ENCODE measurements at regions not wholly inside any gene's neighbourhood (a gene's known extent, or its start where the extent isn't known, plus 50 kb on each side); places are given as distances from the start of the nearest gene placed in this dataset.

- TF ChIP-seq CTCF (IDR thresholded peaks at IDR 0.05) = no peak
- TF ChIP-seq EP300 (IDR thresholded peaks at IDR 0.05) = no peak
- no peak for TF ChIP-seq POLR2A (IDR thresholded peaks at IDR 0.05)
- TF ChIP-seq POLR2AphosphoS5 (IDR thresholded peaks at IDR 0.05) = no peak
Measured at GRCh38 chr5:51494821-51495220, 111.6 kb downstream of the ISL1 start.

Data from upper lobe of left lung (tissue), 4 donors.